Renal cortical epithelial cell (primary cell): ENCODE measurements at regions not wholly inside any gene's neighbourhood (a gene's known extent, or its start where the extent isn't known, plus 50 kb on each side); places are given as distances from the start of the nearest gene placed in this dataset.

Experiments used
- DNase-seq: peaks from one replicate; pipeline ENCODE4 v3.0.0-alpha.2; 2011; ENCODE audit warnings: low read depth

GRCh38 chr16:59729613-59730012, 995.5 kb upstream of the GOT2 start:
- DNase-seq, result no peak

GRCh38 chr16:59719121-59719520, 985.0 kb upstream of the GOT2 start:
- DNase-seq, result no peak

GRCh38 chr16:59707436-59708226, 973.5 kb upstream of the GOT2 start:
- no peak for DNase-seq

- no peak for DNase-seq
Observed at GRCh38 chr16:59701963-59702930, 968.1 kb upstream of the GOT2 start.

- no peak for DNase-seq
Observed at GRCh38 chr16:59699786-59700185, 965.7 kb upstream of the GOT2 start.

GRCh38 chr16:59698346-59699020, 964.4 kb upstream of the GOT2 start:
- DNase-seq, result no peak

- no peak for DNase-seq
Observed at GRCh38 chr16:59697761-59698160, 963.6 kb upstream of the GOT2 start.

GRCh38 chr16:59697236-59697635, 963.1 kb upstream of the GOT2 start:
- no peak for DNase-seq

- DNase-seq, result no peak
Observed at GRCh38 chr16:59696495-59696894, 962.4 kb upstream of the GOT2 start.

GRCh38 chr16:59690216-59690615, 956.1 kb upstream of the GOT2 start:
- DNase-seq, result no peak

GRCh38 chr16:59688006-59688405, 953.9 kb upstream of the GOT2 start:
- DNase-seq, result no peak

- DNase-seq, result no peak
Observed at GRCh38 chr16:59686405-59686804, 952.3 kb upstream of the GOT2 start.

GRCh38 chr16:59684911-59685310, 950.8 kb upstream of the GOT2 start:
- DNase-seq, result no peak

- no peak for DNase-seq
Observed at GRCh38 chr16:59683709-59684108, 949.6 kb upstream of the GOT2 start.

GRCh38 chr16:59665618-59666220, 931.6 kb upstream of the GOT2 start:
- DNase-seq, result no peak

GRCh38 chr16:59658572-59658971, 924.5 kb upstream of the GOT2 start:
- DNase-seq, result no peak

- DNase-seq, result no peak
Observed at GRCh38 chr16:59655031-59655430, 920.9 kb upstream of the GOT2 start.

GRCh38 chr16:59654455-59654854, 920.3 kb upstream of the GOT2 start:
- DNase-seq, result no peak

- no peak for DNase-seq
Observed at GRCh38 chr16:59651662-59652061, 917.5 kb upstream of the GOT2 start.

- no peak for DNase-seq
Observed at GRCh38 chr16:59645194-59645593, 911.1 kb upstream of the GOT2 start.

GRCh38 chr16:59635674-59636073, 901.6 kb upstream of the GOT2 start:
- DNase-seq, result no peak

GRCh38 chr16:59634951-59635350, 900.8 kb upstream of the GOT2 start:
- DNase-seq, result no peak
